NCI-H1105 (cell line): ENCODE measurements at regions not wholly inside any gene's neighbourhood (a gene's known extent, or its start where the extent isn't known, plus 50 kb on each side); places are given as distances from the start of the nearest gene placed in this dataset.
"Not testable (repeated sequence)": the region's sequence is repeated elsewhere in the genome, so short reads cannot be mapped to it uniquely, and the experiment has no call there.

Experiments used
- DNase-seq: peaks from one replicate; lab custom pipeline; 2025; lab: John Stamatoyannopoulos, UW

- no peak for DNase-seq
Measured at GRCh38 chr10:30731963-30732362, 102.4 kb upstream of the LYZL2 start.

DNA sequence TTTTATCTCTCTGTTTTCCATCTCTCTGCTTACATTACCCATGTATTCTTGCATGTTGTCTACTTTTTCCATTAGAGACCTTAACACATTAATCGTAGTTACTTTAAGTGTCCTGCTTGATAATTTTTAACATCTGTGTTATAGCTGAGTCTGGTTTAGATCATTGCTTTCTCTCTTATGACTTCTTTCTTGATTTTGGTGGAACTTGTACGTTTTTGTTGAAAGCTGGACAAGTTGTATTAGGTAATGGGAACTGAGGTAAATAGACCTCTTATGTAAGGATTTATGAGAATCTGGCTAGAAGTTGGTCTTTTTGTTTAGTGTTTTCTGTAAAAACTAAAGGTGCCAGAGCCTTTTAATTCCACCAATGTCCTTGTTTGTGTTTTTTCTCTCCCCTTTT is 100.8 kb upstream of the LYZL2 start:
- DNase-seq = no peak

DNA sequence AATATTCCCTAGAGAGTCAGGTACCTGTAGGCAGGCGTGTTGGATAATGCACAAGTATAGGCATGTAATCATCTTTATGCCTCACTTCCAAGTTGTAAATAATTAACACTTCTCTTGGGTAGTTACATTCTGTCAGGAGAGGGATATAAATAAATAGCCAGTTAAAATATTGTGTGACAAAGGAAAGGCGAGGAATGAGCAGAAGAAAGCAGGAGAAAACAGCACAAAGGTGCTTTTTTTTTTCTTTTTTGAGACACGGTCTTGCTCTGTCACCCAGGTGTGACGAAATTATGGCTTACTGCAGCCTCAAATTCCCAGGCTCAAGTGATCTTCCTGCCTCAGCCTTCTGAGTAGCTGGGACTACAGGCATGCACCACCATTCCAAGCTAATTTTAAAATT is 99.2 kb upstream of the LYZL2 start:
- no peak for DNase-seq

- no peak for DNase-seq
Measured at GRCh38 chr10:30728127-30728526, 98.6 kb upstream of the LYZL2 start.

- DNase-seq = no peak
Measured at GRCh38 chr10:30727524-30727923, 98.0 kb upstream of the LYZL2 start.

GRCh38 chr10:30726783-30727414 is 97.3 kb upstream of the LYZL2 start:
- DNase-seq = not testable (repeated sequence)

DNA sequence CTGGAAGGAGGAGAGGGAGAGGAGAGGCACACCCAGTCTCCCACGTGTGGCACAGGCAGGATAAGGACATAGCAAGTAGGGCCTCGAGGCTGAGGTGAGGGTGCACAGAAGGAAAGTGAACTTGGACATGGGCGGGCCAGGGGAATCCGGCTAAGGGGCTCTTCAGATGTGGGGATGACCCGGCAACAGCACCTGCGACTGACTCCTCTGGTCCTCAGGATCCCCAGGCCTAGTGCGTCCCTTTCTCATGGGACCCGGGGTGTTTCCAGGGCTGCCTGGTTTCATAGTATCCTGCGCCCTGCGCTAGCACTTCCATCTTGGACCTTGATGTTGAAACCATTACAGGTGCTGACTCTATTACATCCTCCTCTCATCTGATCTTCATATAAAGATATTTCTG is 96.1 kb upstream of the LYZL2 start:
- DNase-seq = no peak

GRCh38 chr10:30724296-30724695 is 94.7 kb upstream of the LYZL2 start:
- no peak for DNase-seq

DNA sequence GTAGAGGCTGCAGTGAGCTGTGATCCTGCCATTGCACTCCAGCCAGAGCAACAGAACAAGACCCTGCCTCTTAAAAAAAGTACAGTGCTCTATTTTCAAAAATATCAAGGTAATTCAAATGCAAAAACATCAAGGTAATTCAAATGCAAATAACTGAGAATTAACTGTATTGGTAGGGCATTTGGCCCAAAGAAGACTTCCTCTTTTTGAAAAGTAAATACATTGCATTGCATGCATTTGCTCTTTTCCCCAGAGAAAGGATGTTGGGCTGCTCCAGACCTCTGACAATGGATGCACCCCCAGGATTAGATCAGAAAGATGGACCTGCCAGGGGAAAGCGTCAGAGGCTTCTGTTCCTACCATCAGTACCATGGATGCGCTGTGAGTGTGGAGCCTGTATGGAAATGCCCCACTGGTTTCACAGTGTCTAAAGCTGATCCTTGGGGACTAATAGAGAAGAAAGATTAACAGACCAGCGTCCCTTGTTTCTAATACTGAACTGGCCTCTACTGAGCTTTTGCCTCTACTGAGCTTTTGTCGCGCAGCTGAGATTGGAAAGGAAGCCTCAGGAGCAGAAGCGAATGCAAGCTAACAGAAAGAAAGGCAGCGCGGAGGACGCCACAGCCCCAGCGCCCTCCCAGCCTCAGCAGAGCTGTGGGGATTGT is 93.5 kb upstream of the LYZL2 start:
- DNase-seq = no peak

GRCh38 chr10:30719832-30720231 is 90.3 kb upstream of the LYZL2 start:
- DNase-seq = no peak

DNA sequence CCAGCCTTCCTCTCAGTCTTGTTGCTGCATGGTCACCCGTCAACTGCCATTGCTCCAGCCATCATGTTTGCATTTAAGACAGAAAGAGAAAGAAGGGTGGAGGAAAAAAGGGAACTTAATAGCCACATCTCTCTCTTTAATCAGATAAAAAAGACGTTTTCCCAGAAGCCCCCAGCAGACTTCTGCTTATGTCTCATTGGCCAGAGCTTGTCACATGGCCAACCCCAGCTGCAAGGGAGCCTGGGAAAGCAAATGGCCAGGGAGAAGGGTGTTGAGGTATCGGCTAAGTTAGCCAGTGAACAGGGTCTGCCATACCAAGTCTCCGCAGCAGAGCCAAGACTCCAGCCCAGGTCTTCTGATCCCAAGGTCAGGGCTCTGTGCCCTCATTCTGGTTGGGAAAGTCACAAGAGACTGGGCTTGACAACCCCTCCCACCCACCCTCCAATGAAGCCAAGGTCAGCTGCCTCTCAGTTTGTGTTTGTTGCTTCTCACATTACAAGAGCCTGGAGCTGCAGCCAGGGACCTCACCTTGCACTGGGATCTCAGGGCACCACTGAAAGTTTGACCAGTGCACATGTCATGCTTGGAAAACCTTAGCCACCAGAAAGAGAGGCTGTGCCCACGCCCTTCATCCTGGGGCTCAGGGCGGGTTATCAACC is 80.3 kb upstream of the LYZL2 start:
- DNase-seq = no peak

DNA sequence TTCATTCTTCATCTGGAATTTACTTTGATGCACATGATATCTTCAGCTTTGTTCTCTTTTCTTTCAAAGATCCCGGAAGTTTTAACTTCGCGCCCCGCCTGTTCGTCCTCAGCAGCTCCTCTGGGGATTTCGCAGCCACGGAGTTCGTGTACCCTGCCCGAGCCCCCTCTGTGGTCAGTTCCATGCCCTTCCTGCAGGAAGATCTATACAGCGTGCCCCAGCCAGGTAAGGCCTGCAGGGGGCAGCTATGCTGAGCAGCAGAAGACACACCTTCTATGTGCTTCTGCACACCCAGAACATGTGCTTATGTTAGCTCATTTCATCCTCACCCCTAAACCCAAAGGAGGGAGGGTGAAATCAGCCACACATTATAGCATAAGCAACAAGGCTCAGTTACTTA is 79.7 kb upstream of the LYZL2 start:
- no peak for DNase-seq

DNA sequence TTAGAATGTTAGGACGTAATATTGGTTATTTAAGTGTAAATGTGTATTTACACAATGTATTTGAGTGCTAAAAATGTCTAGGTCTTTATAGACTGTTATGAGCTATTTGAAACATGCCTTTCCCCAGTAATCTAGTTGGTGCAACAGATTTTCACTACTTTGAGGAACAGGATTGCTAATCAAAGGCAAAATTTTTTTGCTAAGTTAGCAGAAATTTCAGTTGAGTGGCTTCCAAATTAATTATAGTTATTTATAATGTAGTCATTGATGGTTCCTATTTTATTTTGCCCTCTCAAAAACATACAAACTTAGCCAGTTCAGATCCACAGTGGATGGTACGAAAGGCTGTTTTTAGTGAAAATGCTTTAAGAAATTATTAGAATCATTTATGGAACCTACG is 78.7 kb upstream of the LYZL2 start:
- no peak for DNase-seq

- not testable (repeated sequence) for DNase-seq
Measured at GRCh38 chr10:30706189-30706588, 76.6 kb upstream of the LYZL2 start.

DNA sequence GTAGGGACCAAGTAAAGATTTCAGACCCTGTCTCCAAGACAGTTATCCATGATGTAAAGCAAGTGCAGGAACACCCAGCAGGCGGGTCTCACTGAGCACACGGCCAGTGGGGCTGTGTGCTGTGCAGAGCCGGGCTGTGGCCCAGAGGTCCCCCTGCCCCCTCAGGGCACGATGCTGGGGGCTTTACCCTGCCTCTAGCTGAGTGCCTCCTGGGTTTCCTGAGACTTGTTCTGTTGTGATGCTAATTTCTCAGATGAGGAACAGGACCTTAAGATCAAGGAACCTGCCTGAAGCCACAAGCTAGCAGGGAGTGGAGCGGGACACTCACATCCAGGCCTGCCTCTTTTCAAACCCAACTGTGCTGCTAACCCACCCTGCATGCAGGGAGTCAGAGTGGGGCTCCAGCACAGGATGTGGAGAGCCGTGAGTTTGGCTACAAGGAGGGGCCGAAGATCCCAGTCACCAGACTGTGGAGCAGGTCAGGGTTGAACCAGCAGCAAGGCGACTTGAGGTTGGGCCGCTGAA is 76.1 kb upstream of the LYZL2 start:
- no peak for DNase-seq

- DNase-seq = no peak
Measured at GRCh38 chr10:30705101-30705624, 75.6 kb upstream of the LYZL2 start.

DNA sequence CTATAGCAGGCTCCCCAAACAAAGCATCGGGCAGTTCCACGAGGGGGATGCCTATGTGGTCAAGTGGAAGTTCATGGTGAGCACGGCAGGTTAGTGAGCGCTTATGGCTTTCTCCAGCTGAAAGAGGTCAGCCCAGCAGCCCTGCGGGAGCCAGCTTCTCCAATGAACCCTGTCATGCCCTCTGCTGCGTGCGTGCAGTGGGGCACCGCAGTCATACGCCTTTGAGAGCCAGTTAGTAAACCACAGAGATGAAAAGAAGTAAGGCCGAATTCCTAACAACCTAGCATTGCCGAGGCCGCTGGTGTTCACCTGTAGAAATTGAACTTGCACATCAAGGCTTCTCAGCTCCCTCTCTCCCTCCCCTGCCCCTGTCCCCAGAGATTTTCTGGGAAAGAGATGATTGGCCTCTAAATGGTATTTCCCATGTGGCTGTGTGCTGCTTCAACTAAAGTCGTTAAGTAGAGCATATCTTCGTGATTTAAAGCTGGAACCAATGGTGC is 75.1 kb upstream of the LYZL2 start:
- not testable (repeated sequence) for DNase-seq

DNA sequence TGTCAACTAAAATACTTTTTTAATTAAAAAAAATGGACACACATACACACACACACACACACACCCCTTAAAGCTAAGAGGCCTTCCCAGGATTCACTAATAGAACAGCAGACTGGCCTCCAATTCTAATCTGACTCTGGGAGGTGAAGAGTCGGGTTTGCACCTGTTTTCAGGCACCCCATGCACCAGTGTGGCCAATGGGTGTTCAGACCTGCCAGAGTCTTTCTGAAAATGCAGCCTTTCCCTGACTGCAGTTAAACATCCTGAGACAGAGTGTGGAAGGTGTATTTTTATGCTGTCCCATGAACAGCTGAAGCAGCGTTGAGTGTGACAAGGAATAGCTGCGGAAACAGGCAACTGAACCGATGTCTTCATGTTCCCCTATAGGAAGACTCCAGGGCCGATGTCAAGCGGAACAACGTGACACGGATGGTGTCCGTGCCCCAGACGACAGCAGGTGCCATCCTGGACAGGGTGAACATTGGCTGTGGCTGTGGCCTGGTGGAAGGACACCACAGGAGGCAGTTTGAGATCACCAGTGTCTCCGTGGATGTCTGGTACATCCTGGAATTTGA is 74.6 kb upstream of the LYZL2 start:
- DNase-seq = no peak

- DNase-seq = not testable (repeated sequence)
Measured at GRCh38 chr10:30703446-30703845, 73.9 kb upstream of the LYZL2 start.

DNA sequence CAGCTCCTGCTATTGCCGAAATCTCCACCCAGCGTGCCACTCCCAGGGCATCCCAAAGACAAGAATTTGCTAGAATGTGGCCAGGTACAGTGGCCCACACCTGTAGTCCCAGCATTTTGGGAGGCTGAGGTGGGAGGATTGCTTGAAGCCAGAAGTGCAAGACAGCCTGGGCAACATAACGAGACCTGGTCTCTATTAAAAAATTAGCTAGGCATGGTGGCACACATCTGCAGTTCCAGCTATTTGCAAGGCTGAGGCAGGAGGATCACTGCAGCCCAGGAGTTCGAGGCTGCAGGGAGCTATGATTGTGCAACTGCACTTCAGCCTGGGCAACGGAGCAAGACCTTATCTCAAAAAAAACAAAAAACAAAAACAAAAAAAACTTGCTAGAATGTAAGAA is 73.3 kb upstream of the LYZL2 start:
- no peak for DNase-seq

DNA sequence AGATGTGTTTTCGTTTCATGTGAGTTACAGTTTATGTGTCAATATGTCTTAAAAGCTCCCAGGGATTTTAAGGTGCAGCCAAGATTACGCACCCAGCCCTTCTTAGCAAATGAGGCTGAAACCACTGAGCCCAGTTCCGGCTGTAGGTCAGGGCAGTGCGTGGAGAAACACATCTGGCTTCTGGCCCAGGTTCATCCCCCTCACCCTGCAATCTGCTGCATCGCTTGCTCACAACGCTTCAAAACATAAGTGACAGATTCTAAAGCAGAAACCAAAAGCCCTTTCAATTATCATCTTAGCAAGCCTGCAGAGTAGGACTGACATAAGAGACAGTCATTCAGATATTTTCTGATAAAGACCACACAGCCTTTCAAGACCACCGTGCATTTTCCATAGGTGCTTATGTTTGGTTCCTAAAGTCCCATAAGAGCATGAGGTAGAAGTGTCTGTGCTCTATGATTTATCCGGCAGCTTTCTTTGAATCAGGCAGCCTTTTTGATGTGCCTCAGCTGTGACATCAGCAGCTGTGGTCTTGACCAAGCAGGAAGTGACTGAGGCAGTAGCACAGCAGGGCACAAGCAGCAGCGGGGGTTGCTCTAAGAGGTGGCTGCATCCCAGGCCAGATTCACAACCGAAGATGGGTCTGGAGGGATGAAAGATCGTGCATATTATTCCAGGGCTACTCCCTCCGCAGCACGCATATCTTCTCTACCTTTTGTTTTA is 72.1 kb upstream of the LYZL2 start:
- no peak for DNase-seq

- no peak for DNase-seq
Measured at GRCh38 chr10:30697806-30698205, 68.3 kb upstream of the LYZL2 start.
